ENCODE measurements at regions not wholly inside any gene's neighbourhood (a gene's known extent, or its start where the extent isn't known, plus 50 kb on each side); places are given as distances from the start of the nearest gene placed in this dataset.
"Not testable (repeated sequence)": the region's sequence is repeated elsewhere in the genome, so short reads cannot be mapped to it uniquely, and the experiment has no call there.

GRCh38 chr2:145749556-145749955 lies 1229.6 kb upstream of the ZEB2 start:
- H3K4me3 ChIP-seq (ENCODE audit: low read depth in 1 of 2, low read length in 2 of 2): no peak overlapping the region
- H3K36me3 ChIP-seq (ENCODE audit: control insufficient read depth in 1 of 2, insufficient read depth in 2 of 2, low read length in 2 of 2): no peaks in the 10 kb centered on the region
- H3K9me3 ChIP-seq (ENCODE audit: control insufficient read depth in 1 of 2, low read length in 2 of 2): no peaks in the 10 kb centered on the region
- H3K27ac ChIP-seq (ENCODE audit: low read length): no peak overlapping the region
- H3K4me1 ChIP-seq (ENCODE audit: control insufficient read depth in 1 of 2, insufficient read depth in 2 of 2, low read length in 2 of 2): peaks cover 0 to 12% of the 10 kb centered on the region in 2 donors
- H3K27me3 ChIP-seq (ENCODE audit: low read depth, low read length): no peaks in the 10 kb centered on the region

DNA sequence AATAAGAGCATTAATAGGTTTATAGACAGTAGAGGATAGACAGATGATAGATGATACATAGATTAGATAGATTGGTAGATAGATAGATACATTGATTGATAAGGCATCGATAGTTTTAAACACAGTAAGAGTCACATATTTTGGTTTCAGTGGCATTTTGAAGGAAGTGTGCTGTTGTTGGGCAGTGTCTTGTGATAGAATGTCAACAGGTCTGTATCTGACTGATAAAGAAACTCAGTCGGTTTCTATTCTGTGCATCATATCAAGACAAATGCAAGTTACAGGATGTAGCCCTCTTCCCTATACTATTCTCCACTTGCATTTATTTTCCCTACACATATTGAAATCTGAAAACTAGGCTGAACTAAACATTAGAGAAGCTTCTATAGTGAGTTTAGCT lies 1229.0 kb upstream of the ZEB2 start:
- no peaks in the 10 kb centered on the region for H3K9me3 ChIP-seq (ENCODE audit: control insufficient read depth in 1 of 2, low read length in 2 of 2)
- no peaks in the 10 kb centered on the region for H3K27me3 ChIP-seq (ENCODE audit: low read depth, low read length)
- H3K27ac ChIP-seq (ENCODE audit: low read length): no peak overlapping the region
- H3K4me3 ChIP-seq (ENCODE audit: low read depth in 1 of 2, low read length in 2 of 2): no peak overlapping the region
- H3K36me3 ChIP-seq (ENCODE audit: control insufficient read depth in 1 of 2, insufficient read depth in 2 of 2, low read length in 2 of 2): no peaks in the 10 kb centered on the region
- H3K4me1 ChIP-seq (ENCODE audit: control insufficient read depth in 1 of 2, insufficient read depth in 2 of 2, low read length in 2 of 2): peaks cover 0 to 12% of the 10 kb centered on the region in 2 donors

GRCh38 chr2:145747715-145748114 lies 1227.8 kb upstream of the ZEB2 start:
- Histone ChIP-seq H3K36me3 (ENCODE audit: control insufficient read depth in 1 of 2, insufficient read depth in 2 of 2, low read length in 2 of 2) (no peaks in the 10 kb centered on the region), H3K27ac (ENCODE audit: low read length) (no peak overlapping the region), H3K4me3 (ENCODE audit: low read depth in 1 of 2, low read length in 2 of 2) (no peak overlapping the region), H3K4me1 (ENCODE audit: control insufficient read depth in 1 of 2, insufficient read depth in 2 of 2, low read length in 2 of 2) (peaks cover 0 to 12% of the 10 kb centered on the region in 2 donors), H3K27me3 (ENCODE audit: low read depth, low read length) (no peaks in the 10 kb centered on the region), H3K9me3 (ENCODE audit: control insufficient read depth in 1 of 2, low read length in 2 of 2) (no peaks in the 10 kb centered on the region)

DNA sequence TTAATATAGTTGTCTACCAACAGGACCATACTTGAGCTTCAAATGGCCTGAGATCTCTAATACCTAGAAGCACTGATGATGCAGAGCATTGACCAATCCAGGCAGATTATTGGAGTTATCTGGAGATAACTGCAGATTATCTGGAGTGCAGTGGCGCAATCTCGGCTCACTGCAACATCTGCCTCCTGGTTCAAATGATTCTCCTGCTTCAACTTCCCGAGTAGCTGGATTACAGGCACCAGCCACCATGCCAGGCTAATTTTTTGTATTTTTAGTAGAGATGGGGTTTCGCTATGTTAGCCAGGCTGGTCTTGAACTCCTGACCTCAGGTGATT lies 1225.4 kb upstream of the ZEB2 start:
- H3K4me1 ChIP-seq (ENCODE audit: control insufficient read depth in 1 of 2, insufficient read depth in 2 of 2, low read length in 2 of 2); H3K36me3 ChIP-seq (ENCODE audit: control insufficient read depth in 1 of 2, insufficient read depth in 2 of 2, low read length in 2 of 2); H3K4me3 ChIP-seq (ENCODE audit: low read depth in 1 of 2, low read length in 2 of 2); H3K9me3 ChIP-seq (ENCODE audit: control insufficient read depth in 1 of 2, low read length in 2 of 2); H3K27me3 ChIP-seq (ENCODE audit: low read depth, low read length); H3K27ac ChIP-seq (ENCODE audit: low read length): not testable (repeated sequence)

GRCh38 chr2:145744541-145745386 lies 1224.8 kb upstream of the ZEB2 start:
- Histone ChIP-seq H3K36me3 (ENCODE audit: control insufficient read depth in 1 of 2, insufficient read depth in 2 of 2, low read length in 2 of 2) (no peaks in the 10 kb centered on the region), H3K4me3 (ENCODE audit: low read depth in 1 of 2, low read length in 2 of 2) (no peak overlapping the region), H3K4me1 (ENCODE audit: control insufficient read depth in 1 of 2, insufficient read depth in 2 of 2, low read length in 2 of 2) (no peaks in the 10 kb centered on the region), H3K27ac (ENCODE audit: low read length) (no peak overlapping the region), H3K9me3 (ENCODE audit: control insufficient read depth in 1 of 2, low read length in 2 of 2) (no peaks in the 10 kb centered on the region), H3K27me3 (ENCODE audit: low read depth, low read length) (no peaks in the 10 kb centered on the region)

DNA sequence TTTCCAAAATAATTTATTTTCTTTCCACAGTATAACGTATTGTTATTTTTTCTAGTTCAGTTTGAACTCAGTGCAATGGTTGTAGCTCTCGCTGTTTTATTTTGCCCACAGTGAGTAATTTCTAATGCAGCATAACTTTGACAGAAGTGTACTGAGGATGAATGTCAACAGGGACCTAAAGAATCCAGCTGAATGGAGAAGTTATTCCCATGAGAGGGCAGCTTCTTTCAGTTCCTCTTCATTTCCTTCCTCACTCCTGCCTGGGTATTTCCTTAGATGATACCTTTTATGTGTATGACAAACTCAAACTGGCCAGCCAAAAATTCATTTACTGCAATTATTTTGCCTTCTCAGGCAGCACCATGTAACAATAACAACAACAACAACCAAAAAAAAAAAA lies 1223.1 kb upstream of the ZEB2 start:
- H3K27me3 ChIP-seq (ENCODE audit: low read depth, low read length): no peaks in the 10 kb centered on the region
- H3K4me3 ChIP-seq (ENCODE audit: low read depth in 1 of 2, low read length in 2 of 2): no peak overlapping the region
- no peaks in the 10 kb centered on the region for H3K4me1 ChIP-seq (ENCODE audit: control insufficient read depth in 1 of 2, insufficient read depth in 2 of 2, low read length in 2 of 2)
- no peak overlapping the region for H3K27ac ChIP-seq (ENCODE audit: low read length)
- H3K36me3 ChIP-seq (ENCODE audit: control insufficient read depth in 1 of 2, insufficient read depth in 2 of 2, low read length in 2 of 2): no peaks in the 10 kb centered on the region
- no peaks in the 10 kb centered on the region for H3K9me3 ChIP-seq (ENCODE audit: control insufficient read depth in 1 of 2, low read length in 2 of 2)

- no peak overlapping the region for H3K27ac ChIP-seq (ENCODE audit: low read length)
- no peaks in the 10 kb centered on the region for H3K27me3 ChIP-seq (ENCODE audit: low read depth, low read length)
- H3K9me3 ChIP-seq (ENCODE audit: control insufficient read depth in 1 of 2, low read length in 2 of 2): no peaks in the 10 kb centered on the region
- no peak overlapping the region for H3K4me3 ChIP-seq (ENCODE audit: low read depth in 1 of 2, low read length in 2 of 2)
- H3K4me1 ChIP-seq (ENCODE audit: control insufficient read depth in 1 of 2, insufficient read depth in 2 of 2, low read length in 2 of 2): no peaks in the 10 kb centered on the region
- no peaks in the 10 kb centered on the region for H3K36me3 ChIP-seq (ENCODE audit: control insufficient read depth in 1 of 2, insufficient read depth in 2 of 2, low read length in 2 of 2)
These were observed 1221.7 kb upstream of the ZEB2 start for GRCh38 chr2:145741636-145742035.

- H3K27ac ChIP-seq (ENCODE audit: low read length): no peak overlapping the region
- H3K36me3 ChIP-seq (ENCODE audit: control insufficient read depth in 1 of 2, insufficient read depth in 2 of 2, low read length in 2 of 2): no peaks in the 10 kb centered on the region
- H3K27me3 ChIP-seq (ENCODE audit: low read depth, low read length): no peaks in the 10 kb centered on the region
- H3K4me1 ChIP-seq (ENCODE audit: control insufficient read depth in 1 of 2, insufficient read depth in 2 of 2, low read length in 2 of 2): no peaks in the 10 kb centered on the region
- H3K9me3 ChIP-seq (ENCODE audit: control insufficient read depth in 1 of 2, low read length in 2 of 2): no peaks in the 10 kb centered on the region
- no peak overlapping the region for H3K4me3 ChIP-seq (ENCODE audit: low read depth in 1 of 2, low read length in 2 of 2)
These were observed 1221.3 kb upstream of the ZEB2 start for GRCh38 chr2:145741181-145741580.

GRCh38 chr2:145740302-145740701 lies 1220.4 kb upstream of the ZEB2 start:
- H3K4me1 ChIP-seq (ENCODE audit: control insufficient read depth in 1 of 2, insufficient read depth in 2 of 2, low read length in 2 of 2): no peaks in the 10 kb centered on the region
- H3K4me3 ChIP-seq (ENCODE audit: low read depth in 1 of 2, low read length in 2 of 2): no peak overlapping the region
- H3K36me3 ChIP-seq (ENCODE audit: control insufficient read depth in 1 of 2, insufficient read depth in 2 of 2, low read length in 2 of 2): no peaks in the 10 kb centered on the region
- H3K27ac ChIP-seq (ENCODE audit: low read length): no peak overlapping the region
- H3K9me3 ChIP-seq (ENCODE audit: control insufficient read depth in 1 of 2, low read length in 2 of 2): no peaks in the 10 kb centered on the region
- H3K27me3 ChIP-seq (ENCODE audit: low read depth, low read length): no peaks in the 10 kb centered on the region

- Histone ChIP-seq H3K36me3 (ENCODE audit: control insufficient read depth in 1 of 2, insufficient read depth in 2 of 2, low read length in 2 of 2) (no peaks in the 10 kb centered on the region), H3K27me3 (ENCODE audit: low read depth, low read length) (no peaks in the 10 kb centered on the region), H3K4me3 (ENCODE audit: low read depth in 1 of 2, low read length in 2 of 2) (no peak overlapping the region), H3K9me3 (ENCODE audit: control insufficient read depth in 1 of 2, low read length in 2 of 2) (no peaks in the 10 kb centered on the region), H3K4me1 (ENCODE audit: control insufficient read depth in 1 of 2, insufficient read depth in 2 of 2, low read length in 2 of 2) (no peaks in the 10 kb centered on the region), H3K27ac (ENCODE audit: low read length) (no peak overlapping the region)
These were observed 1219.8 kb upstream of the ZEB2 start for GRCh38 chr2:145739681-145740080.

DNA sequence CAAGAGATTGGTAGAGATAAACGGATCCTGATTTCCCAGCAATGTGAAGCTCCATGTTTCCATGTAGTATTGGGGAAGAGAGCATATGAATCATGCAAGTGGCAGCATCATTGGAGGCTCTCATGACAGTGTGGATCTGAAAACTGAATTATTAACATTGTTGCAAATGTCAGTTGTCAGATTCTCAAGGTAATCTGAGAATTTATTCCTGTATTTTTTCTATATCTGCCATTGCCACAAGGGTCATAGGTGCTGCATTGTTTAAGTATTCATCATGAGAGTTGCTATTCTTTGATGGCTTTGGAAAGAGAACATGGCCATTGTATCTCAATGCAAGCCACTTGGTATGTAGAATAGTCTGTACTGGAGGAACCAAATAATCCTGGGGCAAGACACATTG lies 1217.0 kb upstream of the ZEB2 start:
- Histone ChIP-seq H3K27ac (ENCODE audit: low read length) (no peak overlapping the region), H3K4me3 (ENCODE audit: low read depth in 1 of 2, low read length in 2 of 2) (no peak overlapping the region), H3K4me1 (ENCODE audit: control insufficient read depth in 1 of 2, insufficient read depth in 2 of 2, low read length in 2 of 2) (no peaks in the 10 kb centered on the region), H3K27me3 (ENCODE audit: low read depth, low read length) (no peaks in the 10 kb centered on the region), H3K36me3 (ENCODE audit: control insufficient read depth in 1 of 2, insufficient read depth in 2 of 2, low read length in 2 of 2) (no peaks in the 10 kb centered on the region), H3K9me3 (ENCODE audit: control insufficient read depth in 1 of 2, low read length in 2 of 2) (no peaks in the 10 kb centered on the region)

GRCh38 chr2:145731467-145731866 lies 1211.5 kb upstream of the ZEB2 start:
- Histone ChIP-seq H3K4me1 (ENCODE audit: control insufficient read depth in 1 of 2, insufficient read depth in 2 of 2, low read length in 2 of 2) (no peaks in the 10 kb centered on the region), H3K36me3 (ENCODE audit: control insufficient read depth in 1 of 2, insufficient read depth in 2 of 2, low read length in 2 of 2) (no peaks in the 10 kb centered on the region), H3K4me3 (ENCODE audit: low read depth in 1 of 2, low read length in 2 of 2) (no peak overlapping the region), H3K27me3 (ENCODE audit: low read depth, low read length) (no peaks in the 10 kb centered on the region), H3K27ac (ENCODE audit: low read length) (no peak overlapping the region), H3K9me3 (ENCODE audit: control insufficient read depth in 1 of 2, low read length in 2 of 2) (no peaks in the 10 kb centered on the region)

All from muscle layer of duodenum (tissue), 2 donors.